ENCODE measurements at regions not wholly inside any gene's neighbourhood (a gene's known extent, or its start where the extent isn't known, plus 50 kb on each side); places are given as distances from the start of the nearest gene placed in this dataset.

GRCh38 chr14:39880106-39880695, 448.0 kb upstream of the FBXO33 start:
- Mint-ChIP-seq H3K9me3 (peaks cover 0 to 5% (median 0%) of the 10 kb centered on the region in 7 donors), H3K27ac (no peak overlapping the region), H3K4me1 (no peaks in the 10 kb centered on the region), H3K27me3 (no peaks in the 10 kb centered on the region), H3K36me3 (no peaks in the 10 kb centered on the region), H3K4me3 (no peak overlapping the region)
- ATAC-seq (ENCODE audit: low read depth in 2 of 2) (no peak), DNase-seq (no peak)

GRCh38 chr14:39877577-39878190, 445.5 kb upstream of the FBXO33 start:
- no peak overlapping the region for H3K4me3 Mint-ChIP-seq
- peaks cover 0 to 3% (median 0%) of the 10 kb centered on the region in 7 donors for H3K9me3 Mint-ChIP-seq
- no peaks in the 10 kb centered on the region for H3K4me1 Mint-ChIP-seq
- no peaks in the 10 kb centered on the region for H3K27me3 Mint-ChIP-seq
- DNase-seq (no peak), ATAC-seq (ENCODE audit: low read depth in 2 of 2) (no peak)
- H3K36me3 Mint-ChIP-seq = no peaks in the 10 kb centered on the region
- no peak overlapping the region for H3K27ac Mint-ChIP-seq

GRCh38 chr14:39876916-39877315, 444.7 kb upstream of the FBXO33 start:
- Mint-ChIP-seq H3K36me3 (no peaks in the 10 kb centered on the region), H3K9me3 (peaks cover 0 to 3% (median 0%) of the 10 kb centered on the region in 7 donors), H3K4me1 (no peaks in the 10 kb centered on the region), H3K4me3 (no peak overlapping the region), H3K27ac (no peak overlapping the region), H3K27me3 (no peaks in the 10 kb centered on the region)
- DNase-seq (no peak), ATAC-seq (ENCODE audit: low read depth in 2 of 2) (no peak)

- H3K27ac Mint-ChIP-seq = no peak overlapping the region
- peaks cover 0 to 4% (median 0%) of the 10 kb centered on the region in 7 donors for H3K9me3 Mint-ChIP-seq
- DNase-seq (no peak), ATAC-seq (ENCODE audit: low read depth in 2 of 2) (no peak)
- H3K27me3 Mint-ChIP-seq = no peaks in the 10 kb centered on the region
- no peak overlapping the region for H3K4me3 Mint-ChIP-seq
- no peaks in the 10 kb centered on the region for H3K36me3 Mint-ChIP-seq
- H3K4me1 Mint-ChIP-seq = no peaks in the 10 kb centered on the region
These were observed 442.8 kb upstream of the FBXO33 start for GRCh38 chr14:39875028-39875427.

GRCh38 chr14:39873791-39874190, 441.6 kb upstream of the FBXO33 start:
- H3K27me3 Mint-ChIP-seq = no peaks in the 10 kb centered on the region
- no peaks in the 10 kb centered on the region for H3K36me3 Mint-ChIP-seq
- ATAC-seq (ENCODE audit: low read depth in 2 of 2) (no peak), DNase-seq (no peak)
- H3K4me1 Mint-ChIP-seq = no peaks in the 10 kb centered on the region
- no peak overlapping the region for H3K4me3 Mint-ChIP-seq
- no peak overlapping the region for H3K27ac Mint-ChIP-seq
- H3K9me3 Mint-ChIP-seq = peaks cover 0 to 4% (median 0%) of the 10 kb centered on the region in 7 donors

GRCh38 chr14:39868949-39869348, 436.7 kb upstream of the FBXO33 start:
- Mint-ChIP-seq H3K4me3 (no peak overlapping the region), H3K4me1 (no peaks in the 10 kb centered on the region), H3K27me3 (no peaks in the 10 kb centered on the region), H3K9me3 (peaks cover 0 to 4% (median 0%) of the 10 kb centered on the region in 7 donors), H3K27ac (no peak overlapping the region), H3K36me3 (no peaks in the 10 kb centered on the region)
- ATAC-seq (ENCODE audit: low read depth in 2 of 2) (no peak), DNase-seq (no peak)

- Mint-ChIP-seq H3K36me3 (no peaks in the 10 kb centered on the region), H3K9me3 (peaks cover 0 to 4% (median 0%) of the 10 kb centered on the region in 7 donors), H3K4me3 (no peak overlapping the region), H3K27me3 (no peaks in the 10 kb centered on the region), H3K27ac (no peak overlapping the region), H3K4me1 (no peaks in the 10 kb centered on the region)
- ATAC-seq (ENCODE audit: low read depth in 2 of 2) (no peak), DNase-seq (no peak)
These were observed 436.0 kb upstream of the FBXO33 start for GRCh38 chr14:39868251-39868650.

GRCh38 chr14:39863441-39863840, 431.2 kb upstream of the FBXO33 start:
- Mint-ChIP-seq H3K27me3 (no peaks in the 10 kb centered on the region), H3K9me3 (peaks cover 0 to 4% (median 0%) of the 10 kb centered on the region in 7 donors), H3K36me3 (no peaks in the 10 kb centered on the region), H3K4me3 (no peak overlapping the region), H3K27ac (no peak overlapping the region), H3K4me1 (no peaks in the 10 kb centered on the region)
- DNase-seq = no peak
- ATAC-seq (ENCODE audit: low read depth in 2 of 2) = no peak

- ATAC-seq (ENCODE audit: low read depth in 2 of 2) (no peak), DNase-seq (no peak)
- H3K4me1 Mint-ChIP-seq = no peaks in the 10 kb centered on the region
- peaks cover 0 to 4% (median 2%) of the 10 kb centered on the region in 7 donors for H3K9me3 Mint-ChIP-seq
- H3K27me3 Mint-ChIP-seq = no peaks in the 10 kb centered on the region
- no peak overlapping the region for H3K4me3 Mint-ChIP-seq
- H3K27ac Mint-ChIP-seq = no peak overlapping the region
- H3K36me3 Mint-ChIP-seq = no peaks in the 10 kb centered on the region
These were observed 429.5 kb upstream of the FBXO33 start for GRCh38 chr14:39861696-39862095.

- DNase-seq (no peak), ATAC-seq (ENCODE audit: low read depth in 2 of 2) (no peak)
- Mint-ChIP-seq H3K9me3 (peaks cover 0 to 4% (median 2%) of the 10 kb centered on the region in 7 donors), H3K27me3 (no peaks in the 10 kb centered on the region), H3K4me1 (no peaks in the 10 kb centered on the region), H3K27ac (no peak overlapping the region), H3K4me3 (no peak overlapping the region), H3K36me3 (no peaks in the 10 kb centered on the region)
These were observed 429.0 kb upstream of the FBXO33 start for GRCh38 chr14:39861229-39861600.

- DNase-seq (no peak), ATAC-seq (ENCODE audit: low read depth in 2 of 2) (no peak)
- H3K4me3 Mint-ChIP-seq = no peak overlapping the region
- no peaks in the 10 kb centered on the region for H3K4me1 Mint-ChIP-seq
- no peaks in the 10 kb centered on the region for H3K27me3 Mint-ChIP-seq
- H3K36me3 Mint-ChIP-seq = no peaks in the 10 kb centered on the region
- H3K9me3 Mint-ChIP-seq = peaks cover 0 to 3% (median 2%) of the 10 kb centered on the region in 7 donors
- no peak overlapping the region for H3K27ac Mint-ChIP-seq
These were observed 428.5 kb upstream of the FBXO33 start for GRCh38 chr14:39860596-39861228.

GRCh38 chr14:39859314-39859713, 427.1 kb upstream of the FBXO33 start:
- no peak for ATAC-seq (ENCODE audit: low read depth in 2 of 2)
- Mint-ChIP-seq H3K27me3 (no peaks in the 10 kb centered on the region), H3K9me3 (peaks cover 0 to 2% (median 0%) of the 10 kb centered on the region in 7 donors), H3K4me1 (no peaks in the 10 kb centered on the region), H3K4me3 (no peak overlapping the region), H3K36me3 (no peaks in the 10 kb centered on the region), H3K27ac (no peak overlapping the region)
- no peak for DNase-seq

GRCh38 chr14:39857376-39858055, 425.3 kb upstream of the FBXO33 start:
- Mint-ChIP-seq H3K4me1 (no peaks in the 10 kb centered on the region), H3K9me3 (peaks cover 0 to 2% (median 0%) of the 10 kb centered on the region in 7 donors), H3K27me3 (no peaks in the 10 kb centered on the region), H3K36me3 (no peaks in the 10 kb centered on the region), H3K4me3 (no peak overlapping the region), H3K27ac (no peak overlapping the region)
- no peak for DNase-seq
- ATAC-seq (ENCODE audit: low read depth in 2 of 2) = no peak

GRCh38 chr14:39853441-39853840, 421.2 kb upstream of the FBXO33 start:
- peaks cover 0 to 2% (median 0%) of the 10 kb centered on the region in 7 donors for H3K9me3 Mint-ChIP-seq
- H3K27ac Mint-ChIP-seq = no peak overlapping the region
- no peaks in the 10 kb centered on the region for H3K4me1 Mint-ChIP-seq
- no peak overlapping the region for H3K4me3 Mint-ChIP-seq
- H3K36me3 Mint-ChIP-seq = no peaks in the 10 kb centered on the region
- ATAC-seq (ENCODE audit: low read depth in 2 of 2) (no peak), DNase-seq (no peak)
- no peaks in the 10 kb centered on the region for H3K27me3 Mint-ChIP-seq
